SKM-1 (cell line): ENCODE measurements at regions not wholly inside any gene's neighbourhood (a gene's known extent, or its start where the extent isn't known, plus 50 kb on each side); places are given as distances from the start of the nearest gene placed in this dataset.

Experiments used
- DNase-seq: peaks from one replicate; lab custom pipeline; 2025; ENCODE audit not compliant: unreplicated experiment; lab: John Stamatoyannopoulos, UW

GRCh38 chr1:87508247-87508787 is 179.6 kb downstream of the LMO4 start:
- DNase-seq, result no peak

GRCh38 chr1:87510540-87510939 is 181.9 kb downstream of the LMO4 start:
- DNase-seq, result no peak

DNA sequence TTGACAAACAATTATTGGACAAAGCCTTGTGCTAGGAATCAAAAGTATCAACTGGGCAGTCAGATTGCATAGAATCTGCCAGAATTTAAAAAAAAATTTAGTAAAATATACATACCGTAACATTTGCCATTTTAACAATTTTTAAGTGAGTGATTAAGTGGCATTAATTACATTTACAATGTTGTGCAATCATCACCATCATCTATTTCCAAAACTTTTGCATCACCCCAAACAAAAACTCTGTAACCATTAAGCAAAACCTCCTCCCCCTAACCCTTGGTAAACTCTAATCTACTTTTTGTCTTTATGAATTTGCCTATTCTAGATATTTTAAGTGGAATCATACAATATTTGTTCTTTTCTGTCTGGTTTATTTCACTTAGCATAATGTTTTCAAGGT is 182.8 kb downstream of the LMO4 start:
- no peak for DNase-seq

GRCh38 chr1:87512431-87512830 is 183.8 kb downstream of the LMO4 start:
- DNase-seq, result no peak

- no peak for DNase-seq
Measured at GRCh38 chr1:87513255-87513654, 184.6 kb downstream of the LMO4 start.

DNA sequence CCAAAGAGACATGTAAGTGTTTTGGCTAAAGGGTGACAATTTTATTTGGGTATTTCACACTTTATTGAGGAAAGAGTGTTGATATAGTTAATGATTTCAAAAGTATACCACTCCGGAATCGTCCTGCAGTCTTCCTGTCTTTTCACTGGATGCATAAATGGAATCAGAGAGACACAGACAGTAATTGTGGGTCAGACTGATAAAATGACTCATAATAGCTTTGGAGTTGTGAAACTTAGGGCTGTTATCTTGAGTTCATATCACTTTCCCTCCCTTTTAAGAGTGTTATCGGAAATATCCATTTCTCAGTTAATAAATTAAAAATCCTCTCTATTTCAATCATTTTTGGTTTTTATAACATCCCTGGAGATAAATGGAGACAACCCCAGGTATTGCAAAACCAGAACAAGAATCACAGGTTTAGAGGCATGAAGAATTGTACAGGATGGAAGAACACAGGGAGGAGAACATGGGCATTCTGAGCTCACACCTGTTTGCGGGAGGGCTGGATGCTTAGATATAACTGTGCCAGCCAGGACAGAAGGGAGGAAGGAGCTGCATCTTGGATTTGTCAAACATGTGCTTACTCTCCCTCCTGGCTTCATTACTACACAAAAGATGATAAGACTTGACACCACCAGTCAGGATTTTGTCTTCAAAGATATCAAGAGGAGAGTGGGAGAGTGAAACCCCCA is 185.4 kb downstream of the LMO4 start:
- no peak for DNase-seq

DNA sequence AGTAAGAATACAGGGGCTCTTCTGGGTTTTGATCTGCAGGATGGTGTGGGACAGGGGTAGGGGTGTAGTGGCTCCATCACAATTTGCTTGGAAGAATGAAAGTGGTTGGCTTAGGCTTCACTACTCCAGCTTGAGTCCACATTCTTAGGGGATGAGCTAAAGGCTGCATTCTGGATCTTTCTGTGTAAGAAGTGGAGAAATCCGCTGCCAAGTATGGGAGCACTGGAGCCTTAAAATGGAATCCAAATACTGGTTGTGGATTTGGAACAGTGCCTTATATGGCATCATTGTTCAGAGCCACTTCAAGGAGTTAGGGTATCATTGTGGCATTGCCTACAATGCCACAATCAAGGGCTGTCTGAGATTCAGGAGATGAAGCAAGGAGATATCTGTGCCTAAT is 187.1 kb downstream of the LMO4 start:
- DNase-seq, result no peak

GRCh38 chr1:87518794-87519193 is 190.1 kb downstream of the LMO4 start:
- DNase-seq, result no peak

DNA sequence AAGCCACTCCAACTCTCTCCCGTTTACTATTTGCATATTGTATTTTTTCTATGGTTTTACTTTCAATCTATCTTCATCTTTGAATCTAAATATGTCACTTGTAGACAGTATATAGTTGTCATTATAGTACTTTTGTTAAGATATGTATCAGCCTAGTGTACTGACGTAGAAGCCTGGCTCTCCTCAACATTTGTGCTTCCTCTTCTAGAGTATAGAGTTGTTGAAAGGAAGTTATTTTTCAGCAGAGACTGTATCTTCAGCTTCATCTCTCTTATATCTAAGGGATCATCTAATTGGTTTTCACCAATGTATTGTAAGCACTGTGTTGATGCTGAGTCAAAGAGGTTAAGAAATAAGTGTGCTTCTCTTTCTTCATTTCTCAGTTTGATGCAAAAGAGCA is 192.8 kb downstream of the LMO4 start:
- no peak for DNase-seq

GRCh38 chr1:87523466-87523865 is 194.8 kb downstream of the LMO4 start:
- DNase-seq, result no peak

GRCh38 chr1:87524021-87524754 is 195.5 kb downstream of the LMO4 start:
- DNase-seq, result no peak

- DNase-seq, result no peak
Measured at GRCh38 chr1:87528754-87529517, 200.3 kb downstream of the LMO4 start.

DNA sequence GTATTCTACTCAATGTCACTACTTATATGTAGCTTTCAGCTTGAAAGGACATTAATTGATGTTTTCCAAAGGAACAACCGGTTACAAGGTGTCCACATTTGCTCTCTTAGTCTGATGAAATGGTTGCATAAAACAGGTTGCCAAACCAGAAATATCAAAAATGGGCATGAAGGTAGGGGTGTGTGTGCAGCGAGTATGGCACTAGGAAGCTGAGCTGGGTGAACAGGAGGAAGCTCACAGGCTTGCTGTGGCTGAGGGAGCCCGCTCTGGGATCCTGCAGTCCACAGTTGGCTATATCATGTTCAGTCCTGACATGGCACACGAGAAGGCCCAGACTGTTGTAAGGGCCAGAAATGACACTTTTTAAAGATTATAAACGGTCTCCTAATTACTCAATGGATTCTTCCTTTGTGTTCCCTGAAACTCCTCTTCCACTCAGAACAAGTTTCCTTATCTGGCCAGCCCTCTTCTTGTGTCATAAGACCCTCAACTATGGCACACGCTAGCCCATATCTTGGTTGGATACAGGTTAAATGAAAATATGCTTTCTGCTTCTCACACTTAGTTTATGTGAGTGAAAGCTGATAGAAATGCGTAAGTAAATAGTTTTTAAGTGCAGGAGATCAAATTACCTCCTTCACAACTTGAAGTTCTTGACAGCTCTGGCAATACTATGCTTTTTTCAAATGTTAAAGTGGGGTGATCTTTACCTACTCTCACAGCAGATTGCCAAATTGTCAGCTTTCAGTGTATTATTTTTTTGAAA is 201.5 kb downstream of the LMO4 start:
- DNase-seq, result no peak

DNA sequence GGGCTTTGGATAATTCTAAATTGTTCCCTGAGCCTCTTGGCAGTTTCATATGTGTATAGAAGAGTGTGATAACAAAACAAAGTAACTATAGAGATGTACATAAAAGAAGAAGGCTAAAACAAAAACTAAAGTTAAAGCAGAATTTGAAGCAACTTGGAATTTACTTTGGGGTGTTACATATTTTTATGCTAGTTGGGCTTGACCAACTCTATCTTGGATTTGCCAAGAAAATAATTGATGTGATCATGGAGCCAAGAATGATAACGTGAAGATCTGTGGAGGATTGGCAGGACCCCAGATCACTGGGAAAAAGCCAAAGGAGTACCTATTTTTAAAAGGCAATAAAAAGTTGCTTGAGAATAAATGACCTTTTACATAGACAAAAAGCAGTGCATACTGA is 206.9 kb downstream of the LMO4 start:
- DNase-seq, result no peak

GRCh38 chr1:87539147-87539546 is 210.5 kb downstream of the LMO4 start:
- DNase-seq, result no peak

DNA sequence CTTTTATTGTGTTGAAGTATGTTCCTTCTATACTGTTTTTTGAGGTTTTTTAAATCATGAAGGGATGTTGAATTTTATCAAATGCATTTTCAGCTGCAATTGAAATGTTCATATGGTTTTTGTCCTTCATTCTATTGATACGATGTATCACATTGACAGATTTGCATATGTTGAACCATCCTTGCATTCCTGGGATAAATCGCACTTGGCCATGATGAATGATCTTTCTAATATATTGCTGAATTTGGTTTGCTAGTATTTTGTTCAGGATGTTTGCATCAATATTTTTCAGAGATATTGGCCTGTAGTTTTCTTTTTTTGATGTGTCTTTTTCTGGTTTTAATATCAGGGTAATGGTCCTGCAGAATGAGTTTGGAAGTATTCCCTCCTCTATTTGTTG is 214.0 kb downstream of the LMO4 start:
- DNase-seq, result no peak

DNA sequence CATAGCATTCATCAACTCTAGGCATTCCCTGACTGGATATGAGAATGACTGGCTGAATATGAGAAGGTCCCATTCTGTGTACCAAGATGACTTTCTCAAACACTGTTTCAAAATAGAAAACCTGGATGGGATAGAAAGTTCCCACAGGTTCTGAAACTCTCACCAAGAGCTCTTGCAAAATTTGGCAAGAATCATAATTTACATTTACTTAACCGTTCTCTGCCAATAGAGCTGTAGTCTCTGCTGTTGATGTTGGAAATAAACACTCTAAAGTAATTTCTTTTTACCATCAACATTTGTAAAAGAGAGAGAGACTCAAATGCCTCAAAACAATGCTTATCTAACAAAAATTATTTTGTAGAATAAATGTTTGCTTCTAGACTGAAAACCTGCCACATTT is 221.1 kb downstream of the LMO4 start:
- DNase-seq, result no peak

GRCh38 chr1:87553511-87553910 is 224.8 kb downstream of the LMO4 start:
- DNase-seq, result no peak

DNA sequence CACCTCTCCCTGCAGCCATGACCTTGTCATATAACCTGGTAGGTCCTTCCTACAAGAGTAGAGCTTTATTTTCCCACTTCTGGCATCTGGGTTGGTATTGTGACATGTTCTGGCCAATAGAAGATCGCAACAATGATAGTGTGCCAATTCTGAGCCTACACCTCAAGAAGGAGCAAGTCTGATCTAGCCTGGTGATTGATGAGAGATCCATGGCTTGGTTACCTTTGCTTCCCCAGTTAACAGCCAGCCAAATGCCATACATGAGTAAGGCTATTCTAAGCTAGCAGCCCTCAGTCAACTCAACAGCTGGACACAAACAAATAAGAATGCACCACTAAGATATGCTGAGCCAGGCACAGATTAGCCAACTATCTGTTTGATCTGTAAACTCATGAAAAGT is 226.7 kb downstream of the LMO4 start:
- DNase-seq, result no peak

DNA sequence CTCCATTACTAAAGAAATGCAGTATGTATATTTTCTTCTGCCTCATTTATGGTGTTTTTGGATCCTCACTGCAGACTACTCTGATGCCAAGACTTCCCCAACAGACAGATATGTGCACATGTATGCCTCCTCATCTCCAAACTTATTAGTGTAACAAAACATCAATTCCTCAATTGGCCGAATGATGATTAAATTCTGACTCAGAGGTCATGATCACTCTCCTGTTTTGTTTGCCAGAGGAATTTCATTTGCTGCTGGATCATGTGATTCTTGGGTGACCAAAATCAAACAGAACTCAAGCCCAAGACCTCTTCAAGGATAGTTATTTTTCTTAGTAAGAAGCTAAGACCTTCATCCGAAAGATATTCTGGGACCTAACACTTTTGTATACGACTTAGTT is 227.6 kb downstream of the LMO4 start:
- no peak for DNase-seq

GRCh38 chr1:87558921-87559320 is 230.2 kb downstream of the LMO4 start:
- DNase-seq, result no peak
